ENCODE measurements at regions not wholly inside any gene's neighbourhood (a gene's known extent, or its start where the extent isn't known, plus 50 kb on each side); places are given as distances from the start of the nearest gene placed in this dataset.

DNA sequence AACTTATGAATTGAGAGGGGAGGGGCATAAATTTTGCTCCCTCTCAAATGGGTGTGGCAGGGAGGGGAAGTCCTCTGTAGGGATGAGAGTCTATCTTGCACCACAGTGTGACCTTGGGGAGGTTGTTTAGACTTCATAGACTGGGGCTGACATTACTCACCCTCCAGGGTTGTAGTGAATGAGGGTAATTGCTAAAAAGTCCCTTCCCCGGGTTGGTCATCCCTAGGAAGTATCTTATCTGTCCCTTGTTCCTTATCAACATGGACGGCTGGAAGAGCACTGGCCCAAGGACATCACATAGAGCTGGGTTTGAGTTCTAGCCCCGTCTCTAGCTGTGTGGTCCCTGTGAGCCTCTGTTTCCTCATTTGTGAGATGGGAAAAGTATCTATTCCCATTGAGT lies 52.4 kb upstream of the SLC2A1 start:
- in situ Hi-C loops (cut with HindIII; ENCODE audit: low sequenced_read_pairs), result no loop called here
- no peak for DNase-seq (ENCODE audit: low read depth, low spot score)
- TF ChIP-seq CTCF (IDR thresholded peaks at IDR 0.05; ENCODE audit: low read depth, low read length), result no peak
- no peak overlapping the region for H3K4me3 ChIP-seq (ENCODE audit: low read depth, low read length)

DNA sequence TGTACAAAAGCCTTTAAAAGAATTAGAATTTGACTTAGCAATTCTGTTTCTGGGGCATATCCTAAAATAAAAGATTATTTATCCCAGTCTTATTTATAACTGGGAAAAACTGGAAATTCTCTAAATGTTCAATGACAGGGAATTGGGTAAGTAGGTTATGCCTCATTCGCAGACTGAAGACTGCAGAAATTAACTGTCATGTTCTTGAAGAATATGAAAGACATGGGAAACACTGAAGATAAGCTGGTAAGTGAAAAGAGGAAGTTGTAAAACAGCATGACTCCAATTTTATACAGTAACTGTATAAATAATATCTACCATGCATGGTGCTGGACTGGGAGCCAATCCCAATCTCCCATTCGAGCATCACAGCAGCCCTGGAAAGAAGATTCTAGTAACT lies 50.6 kb upstream of the SLC2A1 start:
- no peak for DNase-seq (ENCODE audit: low read depth, low spot score)
- in situ Hi-C loops (cut with HindIII; ENCODE audit: low sequenced_read_pairs), result no loop called here
- no peak overlapping the region for H3K4me3 ChIP-seq (ENCODE audit: low read depth, low read length)
- no peak for TF ChIP-seq CTCF (IDR thresholded peaks at IDR 0.05; ENCODE audit: low read depth, low read length)

- DNase-seq (ENCODE audit: low read depth, low spot score), result peak; percentile 7
- no peak for TF ChIP-seq CTCF (IDR thresholded peaks at IDR 0.05; ENCODE audit: low read depth, low read length)
- H3K4me3 ChIP-seq (ENCODE audit: low read depth, low read length), result no peak overlapping the region
- in situ Hi-C loops (cut with HindIII; ENCODE audit: low sequenced_read_pairs), result no loop called here
Observed at GRCh38 chr1:43008115-43009060, 49.7 kb upstream of the SLC2A1 start.
